Muscle of leg (tissue), 3 donors: ENCODE measurements at regions not wholly inside any gene's neighbourhood (a gene's known extent, or its start where the extent isn't known, plus 50 kb on each side); places are given as distances from the start of the nearest gene placed in this dataset.

ENCODE experiments used
- DNase-seq: peaks from one replicate; pipeline ENCODE4 v3.0.0; 2013
- H3K27ac ChIP-seq: one replicate; pipeline ENCODE4 v1.5.1; 2013; ENCODE audit warnings: mild to moderate bottlenecking, low read length, control low read depth
- H3K27me3 ChIP-seq: one replicate; pipeline ENCODE4 v1.6.1; 2013; ENCODE audit warnings: low read length; ENCODE audit not compliant: control insufficient read depth, insufficient read depth
- H3K36me3 ChIP-seq: one replicate; pipeline ENCODE4 v1.6.1; 2013; ENCODE audit warnings: low read length; ENCODE audit not compliant: control insufficient read depth, insufficient read depth
- H3K4me1 ChIP-seq: one replicate; pipeline ENCODE4 v1.6.1; 2013; ENCODE audit warnings: low read length; ENCODE audit not compliant: control insufficient read depth, insufficient read depth
- H3K4me3 ChIP-seq: one replicate; pipeline ENCODE4 v1.5.1; 2013; ENCODE audit warnings: low read length, control low read depth
- H3K9me3 ChIP-seq: replicated peaks from 2 replicates; pipeline ENCODE4 v1.6.1; 2013; ENCODE audit warnings: low read depth, low read length; ENCODE audit not compliant: control insufficient read depth
- WGBS: methylation state at CpG from one replicate; pipeline ENCODE4 v1.1.5; 2013; ENCODE audit warnings: missing lambda C conversion rate; ENCODE audit not compliant: insufficient coverage; 5-methylcytosine and 5-hydroxymethylcytosine counted together

- Histone ChIP-seq H3K27me3 (no peaks in the 10 kb centered on the region), H3K27ac (no peak overlapping the region), H3K36me3 (no peaks in the 10 kb centered on the region), H3K4me1 (no peaks in the 10 kb centered on the region), H3K4me3 (no peak overlapping the region), H3K9me3 (peaks cover 6% of the 10 kb centered on the region)
- DNase-seq, result no peak
- no CpG with 5 or more reads among the region's 4 CpGs for WGBS
Observed at GRCh38 chr4:14545807-14546206, 456.5 kb upstream of the CPEB2 start.

- H3K4me1 ChIP-seq, result no peaks in the 10 kb centered on the region
- 62% methylated on average over 1 of the region's 6 CpGs for WGBS
- no peak for DNase-seq
- H3K36me3 ChIP-seq, result no peaks in the 10 kb centered on the region
- no peaks in the 10 kb centered on the region for H3K27me3 ChIP-seq
- H3K27ac ChIP-seq, result no peak overlapping the region
- no peak overlapping the region for H3K4me3 ChIP-seq
- peaks cover 6% of the 10 kb centered on the region for H3K9me3 ChIP-seq
Observed at GRCh38 chr4:14552119-14552518, 450.2 kb upstream of the CPEB2 start.

GRCh38 chr4:14559646-14560045 is 442.6 kb upstream of the CPEB2 start:
- Histone ChIP-seq H3K4me1 (no peaks in the 10 kb centered on the region), H3K4me3 (no peak overlapping the region), H3K27me3 (no peaks in the 10 kb centered on the region), H3K27ac (no peak overlapping the region), H3K36me3 (no peaks in the 10 kb centered on the region), H3K9me3 (no peaks in the 10 kb centered on the region)
- DNase-seq, result no peak
- WGBS, result no CpG with 5 or more reads among the region's 2 CpGs

GRCh38 chr4:14560577-14560976 is 441.7 kb upstream of the CPEB2 start:
- H3K27ac ChIP-seq, result no peak overlapping the region
- H3K36me3 ChIP-seq, result no peaks in the 10 kb centered on the region
- WGBS, result no CpG with 5 or more reads among the region's 1 CpG
- no peak overlapping the region for H3K4me3 ChIP-seq
- no peak for DNase-seq
- H3K27me3 ChIP-seq, result no peaks in the 10 kb centered on the region
- no peaks in the 10 kb centered on the region for H3K4me1 ChIP-seq
- H3K9me3 ChIP-seq, result no peaks in the 10 kb centered on the region

GRCh38 chr4:14562901-14563300 is 439.4 kb upstream of the CPEB2 start:
- DNase-seq, result no peak
- WGBS, result no CpG with 5 or more reads among the region's 3 CpGs
- H3K27me3 ChIP-seq, result no peaks in the 10 kb centered on the region
- no peaks in the 10 kb centered on the region for H3K9me3 ChIP-seq
- no peaks in the 10 kb centered on the region for H3K36me3 ChIP-seq
- H3K4me1 ChIP-seq, result no peaks in the 10 kb centered on the region
- no peak overlapping the region for H3K27ac ChIP-seq
- no peak overlapping the region for H3K4me3 ChIP-seq

- Histone ChIP-seq H3K4me3 (no peak overlapping the region), H3K4me1 (no peaks in the 10 kb centered on the region), H3K9me3 (no peaks in the 10 kb centered on the region), H3K27ac (no peak overlapping the region), H3K36me3 (no peaks in the 10 kb centered on the region), H3K27me3 (no peaks in the 10 kb centered on the region)
- no peak for DNase-seq
- 100% methylated on average over 1 of the region's 4 CpGs for WGBS
Observed at GRCh38 chr4:14564281-14564680, 438.0 kb upstream of the CPEB2 start.

GRCh38 chr4:14566518-14566917 is 435.8 kb upstream of the CPEB2 start:
- no peak overlapping the region for H3K4me3 ChIP-seq
- H3K27ac ChIP-seq, result no peak overlapping the region
- H3K9me3 ChIP-seq, result no peaks in the 10 kb centered on the region
- no peaks in the 10 kb centered on the region for H3K4me1 ChIP-seq
- DNase-seq, result no peak
- H3K27me3 ChIP-seq, result no peaks in the 10 kb centered on the region
- no peaks in the 10 kb centered on the region for H3K36me3 ChIP-seq

GRCh38 chr4:14568351-14568750 is 433.9 kb upstream of the CPEB2 start:
- Histone ChIP-seq H3K9me3 (no peaks in the 10 kb centered on the region), H3K27ac (no peak overlapping the region), H3K27me3 (no peaks in the 10 kb centered on the region), H3K36me3 (no peaks in the 10 kb centered on the region), H3K4me3 (no peak overlapping the region), H3K4me1 (no peaks in the 10 kb centered on the region)
- DNase-seq, result peak; percentile 1
- 35% methylated on average over 2 of the region's 2 CpGs for WGBS

GRCh38 chr4:14575289-14575688 is 427.0 kb upstream of the CPEB2 start:
- H3K36me3 ChIP-seq, result no peaks in the 10 kb centered on the region
- no peak overlapping the region for H3K4me3 ChIP-seq
- DNase-seq, result no peak
- H3K27ac ChIP-seq, result no peak overlapping the region
- WGBS, result no CpG with 5 or more reads among the region's 1 CpG
- H3K9me3 ChIP-seq, result no peaks in the 10 kb centered on the region
- no peaks in the 10 kb centered on the region for H3K4me1 ChIP-seq
- no peaks in the 10 kb centered on the region for H3K27me3 ChIP-seq

GRCh38 chr4:14575919-14576318 is 426.4 kb upstream of the CPEB2 start:
- no peaks in the 10 kb centered on the region for H3K9me3 ChIP-seq
- no peak for DNase-seq
- WGBS, result 100% methylated on average over 2 of the region's 2 CpGs

GRCh38 chr4:14580061-14580460 is 422.2 kb upstream of the CPEB2 start:
- no peaks in the 10 kb centered on the region for H3K36me3 ChIP-seq
- H3K27ac ChIP-seq, result no peak overlapping the region
- H3K4me3 ChIP-seq, result no peak overlapping the region
- DNase-seq, result no peak
- H3K4me1 ChIP-seq, result no peaks in the 10 kb centered on the region
- H3K9me3 ChIP-seq, result no peaks in the 10 kb centered on the region
- no peaks in the 10 kb centered on the region for H3K27me3 ChIP-seq

More at GRCh38 chr4:14575919-14576318, 426.4 kb upstream of the CPEB2 start:
- Histone ChIP-seq H3K4me3 (no peak overlapping the region), H3K27me3 (no peaks in the 10 kb centered on the region), H3K4me1 (no peaks in the 10 kb centered on the region), H3K27ac (no peak overlapping the region), H3K36me3 (no peaks in the 10 kb centered on the region)
